H9 (cell line): ENCODE measurements at regions not wholly inside any gene's neighbourhood (a gene's known extent, or its start where the extent isn't known, plus 50 kb on each side); places are given as distances from the start of the nearest gene placed in this dataset.

Experiments used
- DNase-seq: peaks from one replicate; pipeline ENCODE4 v3.0.0-alpha.2; 2017
- H2AFZ ChIP-seq: one replicate; pipeline ENCODE4 v1.6.1; 2013; ENCODE audit warnings: mild to moderate bottlenecking, low read length, control low read depth, moderate library complexity
- H2AK5ac ChIP-seq: 2 replicates; pipeline ENCODE4 v1.6.1; 2013; ENCODE audit warnings: low read length, control low read depth, mixed read lengths; ENCODE audit not compliant: insufficient read length
- H2BK120ac ChIP-seq: one replicate; pipeline ENCODE4 v1.6.1; 2013; ENCODE audit warnings: low read depth, mild to moderate bottlenecking, low read length, control low read depth, inconsistent platforms; ENCODE audit not compliant: poor library complexity, severe bottlenecking
- H2BK12ac ChIP-seq: 2 replicates; pipeline ENCODE4 v1.6.1; 2013; ENCODE audit warnings: low read length, control low read depth, mixed read lengths, low read depth; ENCODE audit not compliant: insufficient read length
- H2BK15ac ChIP-seq: 2 replicates; pipeline ENCODE4 v1.6.1; 2013; ENCODE audit warnings: low read depth, low read length, control low read depth
- H2BK20ac ChIP-seq: one replicate; pipeline ENCODE4 v1.6.1; 2013; ENCODE audit warnings: low read depth, mild to moderate bottlenecking, low read length, control low read depth, inconsistent platforms; ENCODE audit not compliant: poor library complexity, severe bottlenecking
- H2BK5ac ChIP-seq: 2 replicates; pipeline ENCODE4 v1.6.1; 2013; ENCODE audit warnings: low read length, control low read depth, mixed read lengths; ENCODE audit not compliant: insufficient read length
- H3K14ac ChIP-seq: 2 replicates; pipeline ENCODE4 v1.6.1; 2013; ENCODE audit warnings: low read length, control low read depth; ENCODE audit not compliant: insufficient read depth
- H3K18ac ChIP-seq: 2 replicates; pipeline ENCODE4 v1.6.1; 2013; ENCODE audit warnings: low read depth, mild to moderate bottlenecking, mixed read lengths, low read length, control low read depth; ENCODE audit not compliant: insufficient read length
- H3K23ac ChIP-seq: 2 replicates; pipeline ENCODE4 v1.6.1; 2013; ENCODE audit warnings: low read length, control low read depth, mixed read lengths, low read depth; ENCODE audit not compliant: insufficient read length
- H3K23me2 ChIP-seq: 2 replicates; pipeline ENCODE4 v1.6.1; 2013; ENCODE audit warnings: low read depth, mild to moderate bottlenecking, mixed read lengths, low read length, control low read depth; ENCODE audit not compliant: insufficient read length, poor library complexity, severe bottlenecking
- H3K27ac ChIP-seq: 2 replicates; pipeline ENCODE4 v1.5.1; 2013; ENCODE audit warnings: low read length, control low read depth, mixed read lengths, low read depth; ENCODE audit not compliant: insufficient read length
- H3K27me3 ChIP-seq: 2 replicates; pipeline ENCODE4 v1.6.1; 2013; ENCODE audit warnings: low read length, control low read depth, inconsistent platforms; ENCODE audit not compliant: insufficient read depth
- H3K4ac ChIP-seq: 2 replicates; pipeline ENCODE4 v1.6.1; 2013; ENCODE audit warnings: low read depth, mild to moderate bottlenecking, control low read depth, inconsistent platforms, low read length, moderate library complexity
- H3K4me1 ChIP-seq: 2 replicates; pipeline ENCODE4 v1.6.1; 2013; ENCODE audit warnings: low read length, control low read depth, inconsistent platforms; ENCODE audit not compliant: insufficient read depth
- H3K4me2 ChIP-seq: 2 replicates; pipeline ENCODE4 v1.6.1; 2013; ENCODE audit warnings: low read length, control low read depth, mixed read lengths; ENCODE audit not compliant: insufficient read length, insufficient read depth
- H3K56ac ChIP-seq: 2 replicates; pipeline ENCODE4 v1.6.1; 2013; ENCODE audit warnings: low read depth, mild to moderate bottlenecking, mixed read lengths, low read length, control low read depth; ENCODE audit not compliant: insufficient read length
- H3K79me1 ChIP-seq: 2 replicates; pipeline ENCODE4 v1.6.1; 2013; ENCODE audit warnings: low read depth, mild to moderate bottlenecking, moderate library complexity, low read length, control low read depth, inconsistent platforms; ENCODE audit not compliant: insufficient read depth, poor library complexity, severe bottlenecking
- H3K79me2 ChIP-seq: 2 replicates; pipeline ENCODE4 v1.6.1; 2013; ENCODE audit warnings: low read length, control low read depth, inconsistent platforms; ENCODE audit not compliant: insufficient read depth
- H3K9ac ChIP-seq: 2 replicates; pipeline ENCODE4 v1.6.1; 2013; ENCODE audit warnings: low read length, control low read depth, mixed read lengths; ENCODE audit not compliant: insufficient read length; ENCODE audit errors: extremely low read depth
- H3K9me3 ChIP-seq: one replicate; pipeline ENCODE4 v1.6.1; 2013; ENCODE audit warnings: low read depth, low read length, inconsistent platforms; ENCODE audit not compliant: control insufficient read depth
- H3T11ph ChIP-seq: one replicate; pipeline ENCODE4 v1.6.1; 2013; ENCODE audit warnings: mild to moderate bottlenecking, low read length, control low read depth, inconsistent platforms
- H4K20me1 ChIP-seq: one replicate; pipeline ENCODE4 v1.6.1; 2013; ENCODE audit not compliant: control insufficient read depth, insufficient read length, insufficient read depth
- H4K5ac ChIP-seq: 2 replicates; pipeline ENCODE4 v1.6.1; 2013; ENCODE audit warnings: low read depth, mild to moderate bottlenecking, mixed read lengths, low read length, control low read depth; ENCODE audit not compliant: insufficient read length
- H4K8ac ChIP-seq: replicated peaks from 2 replicates; pipeline ENCODE4 v1.6.1; 2013; ENCODE audit warnings: low read length, control low read depth, mixed read lengths, low read depth; ENCODE audit not compliant: insufficient read length
- H4K91ac ChIP-seq: 2 replicates; pipeline ENCODE4 v1.6.1; 2013; ENCODE audit warnings: low read depth, mild to moderate bottlenecking, moderate library complexity, mixed read lengths, low read length, control low read depth; ENCODE audit not compliant: insufficient read length
- H3K27ac Mint-ChIP-seq, 3 experiments: 2 replicates in 2 of 3; 3 replicates in 1 of 3; pipeline ENCODE4 v1.8.0; 2020 to 2021; ENCODE audit warnings: mixed read lengths in 3 of 3, mild to moderate bottlenecking in 1 of 3, moderate library complexity in 1 of 3
- H3K27me3 Mint-ChIP-seq: 2 replicates; pipeline ENCODE4 v1.8.0; 2021; ENCODE audit warnings: low read depth, mild to moderate bottlenecking, moderate library complexity, mixed read lengths
- H3K36me3 Mint-ChIP-seq, 3 experiments: 2 replicates in 2 of 3; 3 replicates in 1 of 3; pipeline ENCODE4 v1.8.0; 2020 to 2021; ENCODE audit warnings: low read depth in 3 of 3, mixed read lengths in 3 of 3; ENCODE audit not compliant: insufficient read depth in 1 of 3
- H3K4me1 Mint-ChIP-seq, 2 experiments: 2 replicates each; pipeline ENCODE4 v1.8.0; 2020; ENCODE audit warnings: mixed read lengths in 2 of 2
- H3K4me3 Mint-ChIP-seq, 2 experiments: 2 replicates in 1 of 2; 3 replicates in 1 of 2; pipeline ENCODE4 v1.8.0; 2020 to 2021; ENCODE audit warnings: mild to moderate bottlenecking in 2 of 2, mixed read lengths in 2 of 2, moderate library complexity in 1 of 2
- H3K9me3 Mint-ChIP-seq, 2 experiments: 2 replicates in 1 of 2; 3 replicates in 1 of 2; pipeline ENCODE4 v1.8.0; 2020; ENCODE audit warnings: mild to moderate bottlenecking in 2 of 2, mixed read lengths in 2 of 2, moderate library complexity in 1 of 2
- CTCF ChIP-seq: fragments of 200-600 bp; sonication (generic); conservative IDR thresholded peaks from 3 replicates; pipeline ENCODE4 v1.8.0; 2021; ENCODE audit warnings: antibody characterized with exemption, mild to moderate bottlenecking
- WGBS: extraction: QIAGEN DNeasy Blood & Tissue Kit; methylation state at CpG from one replicate; pipeline ENCODE4 v1.1.7; 2013; ENCODE audit warnings: missing lambda C conversion rate, low lambda C conversion rate, mixed read lengths; ENCODE audit not compliant: insufficient read length; ENCODE audit errors: extremely low coverage; 5-methylcytosine and 5-hydroxymethylcytosine counted together

- no CpG with 5 or more reads among the region's 2 CpGs for WGBS
Observed at GRCh38 chr2:222080141-222080540, 218.7 kb downstream of the PAX3 start.

More at GRCh38 chr2:222080141-222080540, 218.7 kb downstream of the PAX3 start:
- Histone ChIP-seq H3K79me1 (no peaks in the 10 kb centered on the region), H3K9me3 (no peaks in the 10 kb centered on the region), H3K56ac (no peak overlapping the region), H2AK5ac (no peak overlapping the region), H3T11ph (no peak overlapping the region), H3K27ac (no peak overlapping the region), H3K23ac (no peak overlapping the region), H2AFZ (no peak overlapping the region), H3K23me2 (no peaks in the 10 kb centered on the region), H3K4me1 (no peaks in the 10 kb centered on the region; the same call in 1 of the 2 replicates), H3K79me2 (no peaks in the 10 kb centered on the region), H4K8ac (no peak overlapping the region), H3K4ac (no peak overlapping the region), H2BK120ac (no peak overlapping the region), H3K9ac (no peak overlapping the region), H3K4me2 (no peak overlapping the region), H2BK20ac (no peak overlapping the region), H4K91ac (no peak overlapping the region), H3K18ac (no peak overlapping the region), H3K27me3 (no peaks in the 10 kb centered on the region; the same call in 1 of the 2 replicates), H4K5ac (no peak overlapping the region), H2BK5ac (no peak overlapping the region), H4K20me1 (no peaks in the 10 kb centered on the region), H2BK12ac (no peak overlapping the region), H2BK15ac (no peak overlapping the region), H3K14ac (no peak overlapping the region)
- DNase-seq: no peak
- no peaks in the 10 kb centered on the region; a peak in 1 of 5 replicates for H3K9me3 Mint-ChIP-seq
- H3K4me3 Mint-ChIP-seq: no peak overlapping the region
- H3K27me3 Mint-ChIP-seq: peaks cover 29% of the 10 kb centered on the region
- H3K27ac Mint-ChIP-seq: no peak overlapping the region
- no peak for TF ChIP-seq CTCF
- peaks cover 5 to 15% of the 10 kb centered on the region in 2 experiments for H3K4me1 Mint-ChIP-seq
- H3K36me3 Mint-ChIP-seq: no peaks in the 10 kb centered on the region
